ENCODE measurements at regions not wholly inside any gene's neighbourhood (a gene's known extent, or its start where the extent isn't known, plus 50 kb on each side); places are given as distances from the start of the nearest gene placed in this dataset.
"Not testable (repeated sequence)": the region's sequence is repeated elsewhere in the genome, so short reads cannot be mapped to it uniquely, and the experiment has no call there.

GRCh38 chr5:2813678-2814077 lies 62.2 kb upstream of the IRX2 start:
- Histone ChIP-seq H3F3A (ENCODE audit: low read length, unreplicated experiment) (no peaks in the 10 kb centered on the region), H3K4me3 (ENCODE audit: low read length) (no peak overlapping the region), H2AFZ (ENCODE audit: low read length) (no peak overlapping the region), H3K4me2 (ENCODE audit: low read length) (no peak overlapping the region), H3K27me3 (ENCODE audit: low read length) (peaks cover 77% of the 10 kb centered on the region), H4K20me1 (ENCODE audit: low read length) (no peaks in the 10 kb centered on the region), H3K4me1 (ENCODE audit: insufficient read depth, low read length) (no peaks in the 10 kb centered on the region), H3K9me3 (ENCODE audit: low read length) (no peaks in the 10 kb centered on the region; the same call in 1 of the 2 replicates), H3K27ac (ENCODE audit: low read length) (no peak overlapping the region), H3K9ac (ENCODE audit: low read length) (no peak overlapping the region), H3K9me2 (replicated peaks; ENCODE audit: low read length) (no peaks in the 10 kb centered on the region), H3K79me2 (ENCODE audit: low read length) (no peaks in the 10 kb centered on the region), H3K36me3 (ENCODE audit: low read depth, low read length) (no peaks in the 10 kb centered on the region)
- ChIA-PET CTCF (no interaction called here), POLR2A (ENCODE audit: unreplicated experiment) (no interaction called here)
- BruUV-seq (replicated peaks) = no TSS peak
- no peak for DNase-seq
- intact Hi-C loops (cut with micrococcal nuclease) = no loop called here
- TF ChIP-seq EZH2phosphoT487 (IDR thresholded peaks at IDR 0.05; ENCODE audit: borderline replicate concordance, low read length) (no peak), CTCF (conservative IDR thresholded peaks at IDR 0.05; ENCODE audit: low read depth, low read length) (no peak), EZH2 (IDR thresholded peaks at IDR 0.05; ENCODE audit: low read length, unreplicated experiment) (no peak)
- ATAC-seq = no peak

- no peak for ATAC-seq
- Histone ChIP-seq H3K79me2 (ENCODE audit: low read length) (no peaks in the 10 kb centered on the region), H3K9me3 (ENCODE audit: low read length) (no peaks in the 10 kb centered on the region), H3F3A (ENCODE audit: low read length, unreplicated experiment) (no peaks in the 10 kb centered on the region), H4K20me1 (ENCODE audit: low read length) (no peaks in the 10 kb centered on the region), H2AFZ (ENCODE audit: low read length) (no peak overlapping the region), H3K9ac (ENCODE audit: low read length) (no peak overlapping the region), H3K4me3 (ENCODE audit: low read length) (no peak overlapping the region), H3K9me2 (replicated peaks; ENCODE audit: low read length) (no peaks in the 10 kb centered on the region), H3K36me3 (ENCODE audit: low read depth, low read length) (no peaks in the 10 kb centered on the region), H3K27me3 (ENCODE audit: low read length) (peaks cover 47% of the 10 kb centered on the region), H3K4me1 (ENCODE audit: insufficient read depth, low read length) (no peaks in the 10 kb centered on the region), H3K4me2 (ENCODE audit: low read length) (no peak overlapping the region), H3K27ac (ENCODE audit: low read length) (no peak overlapping the region)
- intact Hi-C loops (cut with micrococcal nuclease) = no loop called here
- no peak for DNase-seq
- ChIA-PET CTCF (no interaction called here), POLR2A (ENCODE audit: unreplicated experiment) (no interaction called here)
- no peak for TF ChIP-seq CTCF (conservative IDR thresholded peaks at IDR 0.05; ENCODE audit: low read depth, low read length)
- TF ChIP-seq EZH2 (IDR thresholded peaks at IDR 0.05; ENCODE audit: low read length, unreplicated experiment) = no peak
- TF ChIP-seq EZH2phosphoT487 (IDR thresholded peaks at IDR 0.05; ENCODE audit: borderline replicate concordance, low read length) = no peak
- BruUV-seq (replicated peaks) = no TSS peak
Observed at GRCh38 chr5:2810644-2811043, 59.2 kb upstream of the IRX2 start.

- H3K4me3 ChIP-seq (ENCODE audit: low read length); H3K4me1 ChIP-seq (ENCODE audit: insufficient read depth, low read length); H3K4me2 ChIP-seq (ENCODE audit: low read length); H3K9me3 ChIP-seq (ENCODE audit: low read length); H3K9ac ChIP-seq (ENCODE audit: low read length); POLR2A ChIA-PET (ENCODE audit: unreplicated experiment); BruUV-seq (replicated peaks); H3K36me3 ChIP-seq (ENCODE audit: low read depth, low read length); ATAC-seq; CTCF ChIA-PET; H4K20me1 ChIP-seq (ENCODE audit: low read length); H2AFZ ChIP-seq (ENCODE audit: low read length); H3K9me2 ChIP-seq (replicated peaks; ENCODE audit: low read length); H3K27ac ChIP-seq (ENCODE audit: low read length); DNase-seq; H3F3A ChIP-seq (ENCODE audit: low read length, unreplicated experiment); intact Hi-C loops (cut with micrococcal nuclease); H3K79me2 ChIP-seq (ENCODE audit: low read length): not testable (repeated sequence)
- H3K27me3 ChIP-seq (ENCODE audit: low read length) = peaks cover 18% of the 10 kb centered on the region
Observed at GRCh38 chr5:2807244-2807643, 55.8 kb upstream of the IRX2 start.
